ENCODE measurements at regions not wholly inside any gene's neighbourhood (a gene's known extent, or its start where the extent isn't known, plus 50 kb on each side); places are given as distances from the start of the nearest gene placed in this dataset.

DNA sequence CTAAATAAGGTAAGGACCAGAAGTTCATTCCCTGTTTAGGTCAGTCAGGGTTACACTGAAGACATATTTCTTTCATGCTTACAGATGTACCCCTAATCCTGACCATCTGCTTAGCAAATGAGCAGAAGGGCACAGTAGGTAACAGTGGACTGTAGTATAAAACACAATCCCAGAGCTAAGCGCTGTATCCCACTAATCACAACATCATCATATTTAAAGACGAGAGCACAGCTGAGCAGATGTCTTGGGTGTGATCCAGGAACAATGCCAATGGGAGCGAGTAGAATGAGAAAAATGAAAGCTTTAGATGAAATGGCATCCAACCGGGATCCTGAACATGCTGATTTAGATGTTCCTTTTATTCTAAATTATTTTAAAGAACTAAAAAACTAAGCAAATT lies 213.4 kb downstream of the CCER1 start:
- TF ChIP-seq, protein P1, sequence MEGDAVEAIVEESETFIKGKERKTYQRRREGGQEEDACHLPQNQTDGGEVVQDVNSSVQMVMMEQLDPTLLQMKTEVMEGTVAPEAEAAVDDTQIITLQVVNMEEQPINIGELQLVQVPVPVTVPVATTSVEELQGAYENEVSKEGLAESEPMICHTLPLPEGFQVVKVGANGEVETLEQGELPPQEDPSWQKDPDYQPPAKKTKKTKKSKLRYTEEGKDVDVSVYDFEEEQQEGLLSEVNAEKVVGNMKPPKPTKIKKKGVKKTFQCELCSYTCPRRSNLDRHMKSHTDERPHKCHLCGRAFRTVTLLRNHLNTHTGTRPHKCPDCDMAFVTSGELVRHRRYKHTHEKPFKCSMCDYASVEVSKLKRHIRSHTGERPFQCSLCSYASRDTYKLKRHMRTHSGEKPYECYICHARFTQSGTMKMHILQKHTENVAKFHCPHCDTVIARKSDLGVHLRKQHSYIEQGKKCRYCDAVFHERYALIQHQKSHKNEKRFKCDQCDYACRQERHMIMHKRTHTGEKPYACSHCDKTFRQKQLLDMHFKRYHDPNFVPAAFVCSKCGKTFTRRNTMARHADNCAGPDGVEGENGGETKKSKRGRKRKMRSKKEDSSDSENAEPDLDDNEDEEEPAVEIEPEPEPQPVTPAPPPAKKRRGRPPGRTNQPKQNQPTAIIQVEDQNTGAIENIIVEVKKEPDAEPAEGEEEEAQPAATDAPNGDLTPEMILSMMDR (IDR thresholded peaks at IDR 0.05; ENCODE audit: insufficient read depth, low read length, poor library complexity, severe bottlenecking), result no peak
- Histone ChIP-seq H3K4me3 (replicated peaks; ENCODE audit: low read depth, low read length) (no peak overlapping the region), H3K27me3 (replicated peaks; ENCODE audit: control insufficient read depth, insufficient read depth, low read length) (no peaks in the 10 kb centered on the region), H3K36me3 (ENCODE audit: control insufficient read depth, insufficient read depth, low read length) (no peaks in the 10 kb centered on the region)
- no peak for DNase-seq (ENCODE audit: extremely low read depth, insufficient read length)

DNA sequence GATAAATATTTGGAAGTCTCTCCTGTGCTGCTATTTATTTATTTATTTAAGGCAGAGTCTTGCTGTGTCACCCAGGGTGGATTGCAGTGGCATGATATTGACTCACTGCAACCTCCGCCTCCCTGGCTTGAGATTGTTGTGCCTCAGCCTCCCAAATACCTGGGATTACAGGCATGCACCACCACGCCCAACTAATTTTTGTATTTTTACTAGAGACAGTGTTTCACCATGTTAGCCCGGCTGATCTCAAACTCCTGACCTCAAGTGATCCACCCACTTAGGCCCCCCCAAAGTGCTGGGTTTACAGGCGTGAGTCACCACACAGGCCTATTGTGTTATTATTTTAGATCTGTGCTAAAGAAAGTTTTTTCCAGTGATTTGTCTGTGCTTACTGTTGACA lies 225.2 kb downstream of the CCER1 start:
- TF ChIP-seq, protein P1 (IDR thresholded peaks at IDR 0.05; ENCODE audit: insufficient read depth, low read length, poor library complexity, severe bottlenecking), result no peak
- no peak for DNase-seq (ENCODE audit: extremely low read depth, insufficient read length)
- no peaks in the 10 kb centered on the region for H3K36me3 ChIP-seq (ENCODE audit: control insufficient read depth, insufficient read depth, low read length)

DNA sequence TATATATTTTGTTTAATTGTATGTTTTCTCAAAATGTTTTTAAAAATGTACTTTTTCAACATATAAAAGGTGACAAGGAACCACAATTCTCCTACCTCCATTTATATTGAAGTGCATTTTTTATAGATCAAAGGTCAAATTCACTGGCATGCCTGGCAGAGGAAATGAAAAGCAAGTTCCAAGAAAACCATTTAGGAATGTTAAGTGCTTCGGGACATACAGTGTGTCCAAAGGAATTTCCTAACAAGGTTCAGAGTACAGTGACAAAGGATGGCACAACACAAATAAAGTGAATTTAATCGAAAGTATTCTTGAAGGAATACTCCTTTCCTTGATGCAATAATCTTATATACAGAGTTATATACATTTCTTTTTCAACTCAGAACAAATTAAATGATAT lies 242.3 kb downstream of the CCER1 start:
- no peaks in the 10 kb centered on the region for H3K36me3 ChIP-seq (ENCODE audit: control insufficient read depth, insufficient read depth, low read length)
- H3K27me3 ChIP-seq (replicated peaks; ENCODE audit: control insufficient read depth, insufficient read depth, low read length), result no peaks in the 10 kb centered on the region
- DNase-seq (ENCODE audit: extremely low read depth, insufficient read length), result no peak
- no peak overlapping the region for H3K4me3 ChIP-seq (replicated peaks; ENCODE audit: low read depth, low read length)
- TF ChIP-seq, protein P1 (IDR thresholded peaks at IDR 0.05; ENCODE audit: insufficient read depth, low read length, poor library complexity, severe bottlenecking), result no peak

More for the DNA sequence above, 225.2 kb downstream of the CCER1 start:
- Histone ChIP-seq H3K27me3 (replicated peaks; ENCODE audit: control insufficient read depth, insufficient read depth, low read length) (no peaks in the 10 kb centered on the region; the same call in 1 of the 2 replicates), H3K4me3 (replicated peaks; ENCODE audit: low read depth, low read length) (no peak overlapping the region)

DNA sequence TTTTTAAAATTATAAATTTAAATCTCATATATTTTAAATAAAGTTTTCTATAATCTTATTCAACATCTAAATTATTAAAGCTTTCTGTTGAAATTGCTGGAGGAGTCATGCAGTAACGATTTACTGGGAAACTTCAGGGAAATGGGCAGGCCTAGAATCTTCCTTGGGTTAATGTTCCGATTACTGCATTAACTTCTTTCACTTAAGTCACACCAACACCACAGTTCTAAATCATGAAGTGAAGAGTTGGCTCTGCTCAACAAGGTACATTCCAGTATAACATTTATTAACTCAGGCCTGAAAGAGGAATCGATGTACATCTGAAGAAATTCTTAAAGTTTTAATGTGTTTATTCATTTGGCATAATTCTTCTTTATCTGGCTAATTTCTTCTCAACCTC lies 244.3 kb downstream of the CCER1 start:
- H3K36me3 ChIP-seq (ENCODE audit: control insufficient read depth, insufficient read depth, low read length), result no peaks in the 10 kb centered on the region
- H3K4me3 ChIP-seq (replicated peaks; ENCODE audit: low read depth, low read length), result no peak overlapping the region
- H3K27me3 ChIP-seq (replicated peaks; ENCODE audit: control insufficient read depth, insufficient read depth, low read length), result no peaks in the 10 kb centered on the region
- no peak for DNase-seq (ENCODE audit: extremely low read depth, insufficient read length)
- TF ChIP-seq, protein P1 (IDR thresholded peaks at IDR 0.05; ENCODE audit: insufficient read depth, low read length, poor library complexity, severe bottlenecking), result no peak

DNA sequence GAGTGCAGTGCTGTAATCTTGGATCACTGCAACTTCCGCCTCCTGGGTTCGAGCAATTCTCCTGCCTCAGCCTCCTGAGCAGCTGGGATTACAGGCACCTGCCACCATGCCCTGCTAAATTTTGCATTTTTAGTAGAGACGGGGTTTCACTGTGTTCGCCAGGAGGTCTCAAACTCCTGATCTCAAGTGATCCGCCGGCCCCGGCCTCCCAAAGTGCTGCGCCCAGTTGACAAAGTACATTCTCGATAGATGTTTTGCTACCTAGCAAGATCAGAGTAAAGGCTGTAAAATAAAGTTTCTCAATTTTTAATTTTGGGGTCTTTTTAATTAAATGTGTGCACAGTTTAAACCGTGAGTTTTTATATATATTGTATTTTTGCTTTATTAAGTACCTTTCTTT lies 248.9 kb downstream of the CCER1 start:
- Histone ChIP-seq H3K36me3 (ENCODE audit: control insufficient read depth, insufficient read depth, low read length) (no peaks in the 10 kb centered on the region), H3K27me3 (replicated peaks; ENCODE audit: control insufficient read depth, insufficient read depth, low read length) (no peaks in the 10 kb centered on the region), H3K4me3 (replicated peaks; ENCODE audit: low read depth, low read length) (no peak overlapping the region)
- TF ChIP-seq, protein P1 (IDR thresholded peaks at IDR 0.05; ENCODE audit: insufficient read depth, low read length, poor library complexity, severe bottlenecking), result no peak
- DNase-seq (ENCODE audit: extremely low read depth, insufficient read length), result no peak

DNA sequence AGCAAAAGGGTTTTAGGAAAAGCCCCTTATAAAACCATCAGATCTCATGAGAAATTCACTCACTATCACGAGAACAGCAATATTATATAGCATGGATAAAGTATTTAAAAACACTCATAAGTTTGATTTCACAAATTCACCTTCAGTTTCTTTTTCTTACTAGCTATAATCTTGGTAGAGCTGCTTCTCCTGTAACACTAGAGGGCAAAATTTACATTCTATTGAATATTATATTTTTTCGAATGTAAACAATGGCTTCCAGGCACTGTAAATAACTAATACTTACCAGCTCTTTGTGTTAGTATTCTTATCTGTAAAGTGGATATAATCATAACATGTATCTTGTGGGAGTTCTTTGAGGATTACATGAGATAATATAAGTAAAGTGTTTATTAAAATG lies 259.6 kb downstream of the CCER1 start:
- Histone ChIP-seq H3K36me3 (ENCODE audit: control insufficient read depth, insufficient read depth, low read length) (no peaks in the 10 kb centered on the region), H3K4me3 (replicated peaks; ENCODE audit: low read depth, low read length) (no peak overlapping the region), H3K27me3 (replicated peaks; ENCODE audit: control insufficient read depth, insufficient read depth, low read length) (no peaks in the 10 kb centered on the region)
- no peak for DNase-seq (ENCODE audit: extremely low read depth, insufficient read length)
- TF ChIP-seq, protein P1 (IDR thresholded peaks at IDR 0.05; ENCODE audit: insufficient read depth, low read length, poor library complexity, severe bottlenecking), result no peak
